Small intestine (tissue), 7 donors: ENCODE measurements at regions not wholly inside any gene's neighbourhood (a gene's known extent, or its start where the extent isn't known, plus 50 kb on each side); places are given as distances from the start of the nearest gene placed in this dataset.

Source experiments
- DNase-seq, 2 donors: peaks; one replicate each; pipeline versions ENCODE4 v3.0.0 to v3.0.0-alpha.2; 2013
- FAIRE-seq: peaks from 2 replicates; lab custom pipeline; 2012; peaks lifted over from hg19 to GRCh38; lab: Jason Lieb, UNC
- H3K27ac ChIP-seq, 3 donors: one replicate each; pipeline ENCODE4 v1.5.1; 2013; ENCODE audit warnings: low read length in 2 of 3, mild to moderate bottlenecking in 2 of 3, control low read depth in 1 of 3, inconsistent platforms in 1 of 3, low read depth in 1 of 3, moderate library complexity in 1 of 3
- H3K27me3 ChIP-seq, 3 donors: one replicate each; pipeline ENCODE4 v1.6.1; 2013; ENCODE audit warnings: low read length in 3 of 3, inconsistent platforms in 1 of 3; ENCODE audit not compliant: control insufficient read depth in 3 of 3, insufficient read depth in 3 of 3
- H3K36me3 ChIP-seq, 3 donors: one replicate each; pipeline ENCODE4 v1.6.1; 2013; ENCODE audit warnings: low read length in 3 of 3, inconsistent platforms in 1 of 3, low read depth in 1 of 3, mild to moderate bottlenecking in 1 of 3, moderate library complexity in 1 of 3; ENCODE audit not compliant: control insufficient read depth in 3 of 3, insufficient read depth in 2 of 3
- H3K4me1 ChIP-seq, 3 donors: one replicate each; pipeline ENCODE4 v1.6.1; 2013; ENCODE audit warnings: low read length in 2 of 3, inconsistent platforms in 1 of 3, low read depth in 1 of 3, mild to moderate bottlenecking in 1 of 3, moderate library complexity in 1 of 3; ENCODE audit not compliant: control insufficient read depth in 3 of 3, insufficient read depth in 2 of 3
- H3K4me3 ChIP-seq, 3 donors: one replicate each; pipeline ENCODE4 v1.5.1; 2013; ENCODE audit warnings: low read length in 3 of 3, control low read depth in 1 of 3, inconsistent platforms in 1 of 3, low read depth in 1 of 3, mild to moderate bottlenecking in 1 of 3, moderate library complexity in 1 of 3
- H3K9me3 ChIP-seq, 2 donors: one replicate each; pipeline ENCODE4 v1.6.1; 2013; ENCODE audit warnings: low read depth in 1 of 2, low read length in 1 of 2; ENCODE audit not compliant: control insufficient read depth in 2 of 2, insufficient read depth in 1 of 2
- WGBS, 3 donors: extraction: QIAGEN DNeasy Blood & Tissue Kit; methylation state at CpG; one replicate each; pipeline ENCODE4 v1.1.7; 2013; 5-methylcytosine and 5-hydroxymethylcytosine counted together
- donor health status: healthy with polysubstance abuse.
- donor health status: control.
- donor health status: control.
- donor health status: Bipolar disorder and iron deficiency.
- donor health status: healthy.

DNA sequence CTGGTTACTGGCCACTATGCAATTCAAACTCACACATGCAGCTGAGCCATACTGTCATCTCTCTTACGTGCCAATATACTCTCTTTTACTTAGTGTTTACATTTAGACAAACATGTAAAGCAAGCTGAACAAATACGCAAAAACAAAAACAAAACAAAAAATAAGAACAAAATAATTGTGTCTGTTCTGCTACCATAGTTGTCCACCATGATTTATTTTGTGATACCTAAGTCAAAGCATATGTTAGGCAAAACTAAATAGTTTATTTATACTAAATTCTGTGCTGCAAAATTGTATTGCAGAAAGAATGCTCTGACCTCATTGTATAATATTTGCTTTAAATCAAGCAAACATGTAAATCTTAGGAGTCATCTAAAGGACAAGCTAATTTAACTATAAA, 943.2 kb upstream of the AGA start:
- Histone ChIP-seq H3K4me1 (no peaks in the 10 kb centered on the region), H3K4me3 (no peak overlapping the region), H3K27ac (no peak overlapping the region), H3K27me3 (no peaks in the 10 kb centered on the region), H3K36me3 (no peaks in the 10 kb centered on the region), H3K9me3 (no peaks in the 10 kb centered on the region)
- FAIRE-seq (no peak), DNase-seq (no peak)
- 64 to 83% (median 77%) methylated on average over 2 of the region's 2 CpGs for WGBS, 3 donors

DNA sequence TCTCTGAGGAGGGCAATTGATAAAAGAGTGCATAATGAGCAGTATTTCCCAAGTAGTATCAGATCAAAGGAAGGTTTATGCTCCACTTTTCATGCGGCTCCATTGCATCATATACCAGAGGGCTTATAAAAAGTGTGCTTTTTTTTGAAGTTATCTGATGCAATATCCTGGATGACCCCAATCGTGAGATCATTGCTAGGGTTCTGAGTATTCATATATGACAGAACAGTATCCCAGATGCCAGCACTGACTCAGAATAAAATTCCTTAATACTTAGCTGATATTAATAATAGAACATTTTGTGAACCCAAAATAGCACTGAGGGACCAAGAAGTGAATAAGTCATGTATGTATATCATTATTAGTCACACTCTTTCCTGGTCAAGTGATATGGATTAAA, 945.5 kb upstream of the AGA start:
- FAIRE-seq, result no peak
- Histone ChIP-seq H3K27me3 (no peaks in the 10 kb centered on the region), H3K27ac (no peak overlapping the region), H3K4me3 (no peak overlapping the region), H3K9me3 (no peaks in the 10 kb centered on the region), H3K4me1 (no peaks in the 10 kb centered on the region), H3K36me3 (no peaks in the 10 kb centered on the region)
- WGBS, 3 donors, result 55 to 66% (median 63%) methylated on average over 2 of the region's 2 CpGs
- DNase-seq, result no peak

DNA sequence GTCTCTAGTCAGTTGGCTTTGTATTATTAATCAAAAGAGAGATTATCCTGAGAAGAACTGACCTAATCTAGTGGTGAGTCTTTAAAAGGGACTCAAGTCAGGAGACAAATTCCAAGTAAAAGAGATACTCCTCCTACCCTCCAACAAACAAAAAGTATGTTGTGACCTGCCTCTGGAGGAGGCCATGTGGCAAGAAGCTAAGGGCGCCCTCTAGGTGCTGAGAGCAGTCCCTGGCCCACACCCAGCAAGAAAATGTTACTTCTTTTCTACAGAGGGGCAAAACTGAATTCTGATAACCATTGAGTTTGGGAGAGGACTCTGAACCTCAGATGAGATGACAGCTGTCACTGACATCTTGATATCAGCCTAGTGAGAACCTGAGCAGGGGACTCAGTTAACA, 953.6 kb upstream of the AGA start:
- no peaks in the 10 kb centered on the region for H3K36me3 ChIP-seq
- no peaks in the 10 kb centered on the region for H3K9me3 ChIP-seq
- no peaks in the 10 kb centered on the region for H3K4me1 ChIP-seq
- no peak overlapping the region for H3K27ac ChIP-seq
- FAIRE-seq (no peak), DNase-seq (peak in 1 of 2 donors; percentile 8)
- H3K4me3 ChIP-seq, result no peak overlapping the region
- 36 to 61% (median 46%) methylated on average over 1 of the region's 1 CpG for WGBS, 3 donors
- H3K27me3 ChIP-seq, result no peaks in the 10 kb centered on the region

DNA sequence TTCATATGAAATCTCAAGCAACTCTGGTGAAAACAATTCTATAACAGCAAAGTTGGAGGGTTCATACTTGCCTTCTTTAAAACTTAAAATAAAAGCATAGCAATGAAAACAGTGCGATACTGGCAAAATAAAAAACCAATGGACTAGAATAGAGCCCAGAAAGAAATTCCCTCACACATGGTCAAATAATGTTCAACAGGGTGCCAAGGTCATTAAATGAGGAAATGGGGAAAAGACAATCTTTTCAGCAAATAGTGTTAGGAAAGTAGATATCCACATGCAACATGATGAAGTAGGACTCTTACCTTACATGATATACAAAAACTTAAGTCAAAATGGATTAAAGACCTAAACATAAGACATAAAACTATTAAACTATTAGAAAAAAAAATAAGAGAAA, 970.2 kb upstream of the AGA start:
- Histone ChIP-seq H3K36me3 (no peaks in the 10 kb centered on the region), H3K4me1 (peaks cover 0 to 2% (median 0%) of the 10 kb centered on the region in 3 donors), H3K4me3 (no peak overlapping the region), H3K9me3 (peaks cover 0 to 4% of the 10 kb centered on the region in 2 donors), H3K27me3 (no peaks in the 10 kb centered on the region), H3K27ac (no peak overlapping the region)
- WGBS, 3 donors, result 94 to 97% (median 94%) methylated on average over 1 of the region's 1 CpG
- FAIRE-seq (no peak), DNase-seq (no peak)

DNA sequence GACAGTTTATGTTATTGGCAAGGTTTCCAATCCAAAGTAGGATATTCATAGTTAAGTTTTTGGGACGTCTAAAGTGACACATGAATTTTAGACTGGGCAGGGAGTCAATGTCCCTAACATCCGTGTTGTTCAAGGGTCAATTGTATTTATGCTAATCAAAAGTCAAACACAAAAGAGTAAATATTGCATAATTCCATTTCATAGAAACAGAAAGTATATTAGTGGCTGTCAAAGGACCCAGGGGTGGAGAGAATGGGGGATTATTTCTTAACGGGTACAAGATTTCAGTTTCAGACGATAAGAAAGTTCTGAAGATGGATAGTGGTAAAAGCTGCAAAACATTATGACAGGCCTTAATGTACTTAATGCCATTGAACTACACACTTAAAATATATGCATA, 971.8 kb upstream of the AGA start:
- DNase-seq, result peak; percentile 49 to 51
- 8 to 45% (median 16%) methylated on average over 4 of the region's 4 CpGs for WGBS, 3 donors
- Histone ChIP-seq H3K4me1 (peaks cover 0 to 2% (median 0%) of the 10 kb centered on the region in 3 donors), H3K27ac (no peak overlapping the region), H3K4me3 (no peak overlapping the region), H3K36me3 (no peaks in the 10 kb centered on the region), H3K9me3 (peaks cover 0 to 4% of the 10 kb centered on the region in 2 donors), H3K27me3 (no peaks in the 10 kb centered on the region)
- FAIRE-seq, result no peak

DNA sequence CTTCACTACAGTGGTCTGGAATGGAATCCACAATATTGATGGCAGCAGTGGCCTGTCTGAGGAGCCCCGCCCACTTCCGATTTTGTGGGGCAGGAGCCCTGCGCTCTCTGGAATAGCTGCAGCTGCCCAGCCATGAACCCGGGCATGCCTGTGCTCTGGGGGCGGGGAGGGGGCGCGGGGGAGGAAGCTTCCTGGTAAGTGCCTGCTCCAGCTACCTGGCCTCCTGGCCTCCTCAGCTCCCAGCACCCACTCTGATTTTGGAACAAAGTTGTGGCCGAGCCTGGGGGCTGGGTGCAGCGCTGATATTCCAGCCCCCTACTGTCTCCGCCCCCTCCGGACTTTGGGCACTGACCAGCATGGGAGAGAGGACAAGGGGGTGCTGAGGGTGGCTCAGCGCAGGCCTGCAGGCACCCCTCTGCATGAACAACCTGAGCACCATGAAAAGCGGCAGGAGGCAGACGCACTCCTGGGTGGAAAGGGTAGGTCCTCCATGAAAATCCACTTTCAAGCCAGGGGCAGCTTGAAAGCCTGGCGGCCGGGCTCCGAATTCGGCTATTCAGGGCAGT, 972.7 kb upstream of the AGA start:
- no peaks in the 10 kb centered on the region for H3K27me3 ChIP-seq
- DNase-seq (no peak), FAIRE-seq (no peak)
- no peak overlapping the region for H3K27ac ChIP-seq
- peaks cover 0 to 4% of the 10 kb centered on the region in 2 donors for H3K9me3 ChIP-seq
- no peaks in the 10 kb centered on the region for H3K36me3 ChIP-seq
- H3K4me3 ChIP-seq, result no peak overlapping the region
- H3K4me1 ChIP-seq, result peaks cover 0 to 2% (median 0%) of the 10 kb centered on the region in 3 donors
- 89 to 91% (median 89%) methylated on average over 18 of the region's 18 CpGs for WGBS, 3 donors

DNA sequence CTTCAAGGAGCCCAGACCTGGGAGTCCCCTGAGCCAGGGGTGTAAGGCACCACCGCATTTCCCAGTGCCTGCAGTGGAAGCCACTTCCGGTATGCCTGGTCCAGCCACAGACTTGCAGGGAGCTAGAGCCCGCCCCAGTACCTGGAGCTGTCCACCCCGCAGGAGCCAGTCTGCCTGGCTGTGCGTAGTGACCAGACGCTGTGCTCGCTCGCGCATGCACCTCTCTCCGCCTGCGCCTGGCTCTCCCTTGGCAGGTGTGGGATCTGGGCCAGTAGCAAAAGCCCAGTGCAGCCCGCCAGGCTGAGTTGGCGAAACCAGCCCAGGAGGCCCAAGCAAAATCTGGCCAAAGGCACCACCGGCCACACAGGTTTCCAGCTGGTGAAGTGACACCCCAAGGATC, 973.7 kb upstream of the AGA start:
- Histone ChIP-seq H3K4me3 (no peak overlapping the region), H3K4me1 (peaks cover 0 to 2% (median 0%) of the 10 kb centered on the region in 3 donors), H3K36me3 (no peaks in the 10 kb centered on the region), H3K27ac (no peak overlapping the region), H3K27me3 (no peaks in the 10 kb centered on the region), H3K9me3 (peaks cover 0 to 4% of the 10 kb centered on the region in 2 donors)
- no peak for FAIRE-seq
- DNase-seq, result no peak
- 95 to 96% (median 95%) methylated on average over 14 of the region's 14 CpGs for WGBS, 3 donors

DNA sequence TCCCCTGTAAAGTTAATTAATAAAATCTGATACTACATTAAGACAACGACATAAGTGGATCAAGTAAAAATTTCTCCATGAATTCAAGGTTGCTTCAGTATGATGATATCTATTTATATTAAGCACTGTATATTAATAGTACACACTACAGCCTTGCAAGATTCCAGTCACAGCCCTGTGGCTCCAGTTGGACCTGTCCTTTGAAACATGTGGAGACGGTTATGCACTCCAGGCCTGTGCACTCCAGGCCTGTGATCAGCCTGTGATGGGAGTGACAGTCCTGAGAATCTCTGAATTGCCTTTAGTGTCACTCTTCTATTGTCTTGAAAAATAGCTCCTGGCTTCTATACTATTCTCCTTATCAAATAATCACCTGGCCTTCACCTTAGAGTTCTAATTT, 981.1 kb upstream of the AGA start:
- H3K27ac ChIP-seq, result no peak overlapping the region
- FAIRE-seq (no peak), DNase-seq (no peak)
- 79 to 86% (median 80%) methylated on average over 2 of the region's 2 CpGs for WGBS, 3 donors
- no peaks in the 10 kb centered on the region for H3K36me3 ChIP-seq
- H3K9me3 ChIP-seq, result no peaks in the 10 kb centered on the region
- no peak overlapping the region for H3K4me3 ChIP-seq
- H3K4me1 ChIP-seq, result no peaks in the 10 kb centered on the region
- H3K27me3 ChIP-seq, result no peaks in the 10 kb centered on the region

DNA sequence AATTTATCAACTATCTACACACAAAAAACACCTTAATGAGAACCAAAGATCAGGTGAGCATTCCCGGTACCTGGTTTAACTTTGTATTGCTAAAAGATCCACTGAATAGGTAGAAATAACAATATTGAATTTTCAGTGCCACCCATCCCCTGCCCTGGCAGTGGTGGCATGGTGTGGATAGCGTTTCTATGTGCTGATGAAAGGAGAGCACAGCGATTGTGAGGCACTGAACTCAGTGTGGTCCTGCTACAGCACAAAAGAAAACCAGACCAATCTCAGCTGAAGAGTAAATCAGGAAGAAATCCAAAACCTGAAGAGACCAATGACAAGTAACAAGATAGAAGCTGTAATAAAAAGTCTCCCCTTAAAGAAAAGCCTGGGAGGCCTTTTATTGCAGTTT, 984.6 kb upstream of the AGA start:
- no peak for FAIRE-seq
- Histone ChIP-seq H3K4me1 (no peaks in the 10 kb centered on the region), H3K36me3 (no peaks in the 10 kb centered on the region), H3K4me3 (no peak overlapping the region), H3K27ac (no peak overlapping the region), H3K27me3 (no peaks in the 10 kb centered on the region), H3K9me3 (no peaks in the 10 kb centered on the region)
- DNase-seq, result no peak
- WGBS, 3 donors, result 82 to 92% (median 90%) methylated on average over 3 of the region's 3 CpGs
